ENCODE measurements at regions not wholly inside any gene's neighbourhood (a gene's known extent, or its start where the extent isn't known, plus 50 kb on each side); places are given as distances from the start of the nearest gene placed in this dataset.
"Not testable (repeated sequence)": the region's sequence is repeated elsewhere in the genome, so short reads cannot be mapped to it uniquely, and the experiment has no call there.

- no peak for DNase-seq
These were observed 136.6 kb upstream of the FHIT start for GRCh38 chr3:61387817-61388216.

GRCh38 chr3:61393480-61393947 is 142.3 kb upstream of the FHIT start:
- not testable (repeated sequence) for DNase-seq

- no peak for DNase-seq
These were observed 150.1 kb upstream of the FHIT start for GRCh38 chr3:61401359-61401758.

- no peak for DNase-seq
These were observed 154.0 kb upstream of the PTPRG start for GRCh38 chr3:61407397-61407796.

- DNase-seq: no peak
These were observed 151.7 kb upstream of the PTPRG start for GRCh38 chr3:61409638-61410037.

GRCh38 chr3:61410358-61410757 is 151.0 kb upstream of the PTPRG start:
- not testable (repeated sequence) for DNase-seq

- no peak for DNase-seq
These were observed 150.2 kb upstream of the PTPRG start for GRCh38 chr3:61411009-61411662.

- DNase-seq: no peak
These were observed 146.9 kb upstream of the PTPRG start for GRCh38 chr3:61414456-61414855.

- no peak for DNase-seq
These were observed 146.2 kb upstream of the PTPRG start for GRCh38 chr3:61415201-61415600.

- DNase-seq: no peak
These were observed 144.8 kb upstream of the PTPRG start for GRCh38 chr3:61416618-61417017.

- DNase-seq: no peak
These were observed 144.0 kb upstream of the PTPRG start for GRCh38 chr3:61417352-61417751.

- no peak for DNase-seq
These were observed 141.1 kb upstream of the PTPRG start for GRCh38 chr3:61420136-61420759.

GRCh38 chr3:61422945-61423673 is 138.3 kb upstream of the PTPRG start:
- no peak for DNase-seq

GRCh38 chr3:61425356-61425755 is 136.0 kb upstream of the PTPRG start:
- no peak for DNase-seq

- no peak for DNase-seq
These were observed 132.3 kb upstream of the PTPRG start for GRCh38 chr3:61429106-61429505.

- DNase-seq: not testable (repeated sequence)
These were observed 126.5 kb upstream of the PTPRG start for GRCh38 chr3:61434901-61435300.

- DNase-seq: not testable (repeated sequence)
These were observed 126.0 kb upstream of the PTPRG start for GRCh38 chr3:61435361-61435760.

- no peak for DNase-seq
These were observed 122.9 kb upstream of the PTPRG start for GRCh38 chr3:61438253-61439121.

GRCh38 chr3:61439122-61439458 is 122.3 kb upstream of the PTPRG start:
- no peak for DNase-seq

GRCh38 chr3:61442696-61443095 is 118.7 kb upstream of the PTPRG start:
- DNase-seq: no peak

- no peak for DNase-seq
These were observed 117.5 kb upstream of the PTPRG start for GRCh38 chr3:61443886-61444285.

GRCh38 chr3:61444782-61445181 is 116.6 kb upstream of the PTPRG start:
- no peak for DNase-seq

GRCh38 chr3:61445924-61446323 is 115.4 kb upstream of the PTPRG start:
- no peak for DNase-seq

All from NCI-H510A treated with DMSO at 0.1 percent for 48 hours (cell line).